ENCODE measurements at regions not wholly inside any gene's neighbourhood (a gene's known extent, or its start where the extent isn't known, plus 50 kb on each side); places are given as distances from the start of the nearest gene placed in this dataset.

DNA sequence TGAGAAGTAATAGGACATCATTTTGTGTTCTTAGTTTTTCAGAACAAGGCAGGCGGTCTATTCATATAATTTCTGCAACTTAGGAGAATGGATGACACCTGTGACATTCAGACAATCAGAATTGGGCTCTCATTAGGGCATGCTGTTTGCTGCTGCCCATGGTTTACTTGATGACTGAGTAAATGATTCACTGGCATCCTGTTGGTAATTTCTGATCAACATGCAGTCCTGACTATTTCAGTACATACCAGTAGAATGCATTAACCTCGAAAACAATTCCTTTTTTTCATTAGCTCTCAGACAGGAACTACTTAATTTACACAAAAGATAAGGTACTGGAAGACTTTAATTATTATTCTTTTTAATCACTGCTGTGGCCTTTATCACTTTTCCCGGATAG lies 641.6 kb downstream of the NSUN3 start:
- intact Hi-C loops (cut with DNase I, micrococcal nuclease), result no loop called here
- POLR2A ChIA-PET, result no interaction called here

DNA sequence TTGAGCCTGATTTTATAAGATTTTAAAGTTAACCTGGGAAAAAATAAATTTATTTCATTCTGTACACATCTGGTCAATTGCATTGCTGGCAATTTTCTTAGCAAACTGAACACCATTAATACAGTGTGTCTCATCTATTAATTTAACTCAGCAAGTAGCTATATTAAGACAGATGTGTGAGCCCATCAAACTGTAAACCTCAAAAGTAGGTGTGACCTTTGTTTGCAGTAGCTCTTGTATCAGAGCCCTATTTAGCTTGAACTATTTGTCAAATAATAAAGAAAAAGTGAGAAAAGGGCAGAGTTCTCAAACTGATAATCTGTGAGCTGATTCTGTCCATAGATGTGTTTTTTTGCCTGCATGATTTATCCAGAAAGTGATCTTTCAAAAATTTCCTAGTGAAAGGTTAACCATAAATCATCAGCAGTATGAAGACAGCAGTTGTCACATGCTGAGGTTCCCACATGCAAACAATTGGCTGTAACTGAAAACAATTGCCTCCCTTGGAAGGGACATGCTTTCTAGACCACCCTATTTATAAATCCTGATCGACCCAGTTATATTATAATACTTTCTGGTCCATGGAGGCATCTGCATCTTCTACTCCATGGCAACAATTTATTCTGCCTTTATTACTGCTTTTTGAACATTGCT lies 646.5 kb downstream of the NSUN3 start:
- no peak for ATAC-seq (ENCODE audit: poor library complexity)
- intact Hi-C loops (cut with DNase I, micrococcal nuclease), result no loop called here
- POLR2A ChIA-PET, result no interaction called here

More for the DNA sequence above, 641.6 kb downstream of the NSUN3 start:
- CTCF ChIA-PET, result no interaction called here
- H3K4me1 ChIP-seq (ENCODE audit: insufficient read depth, low read length), result no peaks in the 10 kb centered on the region
- H3K36me3 ChIP-seq (ENCODE audit: insufficient read depth, low read length), result no peaks in the 10 kb centered on the region
- Mint-ChIP-seq H3K9me3 (peaks cover 4% of the 10 kb centered on the region), H3K27me3 (no peaks in the 10 kb centered on the region), H3K4me3 (no peak overlapping the region), H3K27ac (no peak overlapping the region), H3K36me3 (ENCODE audit: low read depth) (no peaks in the 10 kb centered on the region), H3K4me1 (ENCODE audit: low read depth) (no peaks in the 10 kb centered on the region)
- no peak overlapping the region for H3K4me3 ChIP-seq (ENCODE audit: low read length)
- DNase-seq (no peak), ATAC-seq (ENCODE audit: poor library complexity) (no peak)
- peaks cover 0 to 3% of the 10 kb centered on the region in 2 experiments for H3K9me3 ChIP-seq (ENCODE audit: control insufficient read depth in 1 of 2, insufficient read depth in 1 of 2, low read length in 2 of 2)
- no peaks in the 10 kb centered on the region for H3K27me3 ChIP-seq (ENCODE audit: control insufficient read depth in 1 of 2, insufficient read depth in 2 of 2, low read length in 2 of 2)
- TF ChIP-seq, protein P1, sequence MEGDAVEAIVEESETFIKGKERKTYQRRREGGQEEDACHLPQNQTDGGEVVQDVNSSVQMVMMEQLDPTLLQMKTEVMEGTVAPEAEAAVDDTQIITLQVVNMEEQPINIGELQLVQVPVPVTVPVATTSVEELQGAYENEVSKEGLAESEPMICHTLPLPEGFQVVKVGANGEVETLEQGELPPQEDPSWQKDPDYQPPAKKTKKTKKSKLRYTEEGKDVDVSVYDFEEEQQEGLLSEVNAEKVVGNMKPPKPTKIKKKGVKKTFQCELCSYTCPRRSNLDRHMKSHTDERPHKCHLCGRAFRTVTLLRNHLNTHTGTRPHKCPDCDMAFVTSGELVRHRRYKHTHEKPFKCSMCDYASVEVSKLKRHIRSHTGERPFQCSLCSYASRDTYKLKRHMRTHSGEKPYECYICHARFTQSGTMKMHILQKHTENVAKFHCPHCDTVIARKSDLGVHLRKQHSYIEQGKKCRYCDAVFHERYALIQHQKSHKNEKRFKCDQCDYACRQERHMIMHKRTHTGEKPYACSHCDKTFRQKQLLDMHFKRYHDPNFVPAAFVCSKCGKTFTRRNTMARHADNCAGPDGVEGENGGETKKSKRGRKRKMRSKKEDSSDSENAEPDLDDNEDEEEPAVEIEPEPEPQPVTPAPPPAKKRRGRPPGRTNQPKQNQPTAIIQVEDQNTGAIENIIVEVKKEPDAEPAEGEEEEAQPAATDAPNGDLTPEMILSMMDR (IDR thresholded peaks at IDR 0.05), result no peak
- H3K27ac ChIP-seq (ENCODE audit: low read depth in 1 of 2, low read length in 2 of 2), result no peak overlapping the region

DNA sequence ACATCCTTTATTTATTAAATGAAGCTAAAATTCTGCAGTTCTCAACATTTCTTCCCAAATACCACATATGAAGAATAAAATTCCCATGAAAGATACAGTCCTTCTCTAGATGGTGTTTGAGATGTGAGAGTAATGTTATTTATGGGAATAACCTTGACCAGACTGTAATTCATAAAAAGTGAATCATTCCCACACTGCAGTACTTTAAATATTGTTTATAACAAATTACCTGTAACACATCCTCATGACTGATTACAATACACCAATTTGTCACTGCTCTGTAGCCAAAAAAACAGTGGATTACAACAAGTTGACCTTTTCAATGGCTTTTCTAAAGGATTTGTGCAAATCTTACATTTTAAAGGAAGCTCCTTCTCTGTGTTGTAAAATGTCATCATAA lies 651.3 kb downstream of the NSUN3 start:
- TF ChIP-seq, protein P1 (IDR thresholded peaks at IDR 0.05), result no peak
- Histone ChIP-seq H3K27me3 (ENCODE audit: control insufficient read depth in 1 of 2, insufficient read depth in 2 of 2, low read length in 2 of 2) (no peaks in the 10 kb centered on the region), H3K9me3 (ENCODE audit: control insufficient read depth in 1 of 2, insufficient read depth in 1 of 2, low read length in 2 of 2) (no peaks in the 10 kb centered on the region), H3K4me3 (ENCODE audit: low read length) (no peak overlapping the region), H3K4me1 (ENCODE audit: insufficient read depth, low read length) (no peaks in the 10 kb centered on the region), H3K36me3 (ENCODE audit: insufficient read depth, low read length) (no peaks in the 10 kb centered on the region), H3K27ac (ENCODE audit: low read depth in 1 of 2, low read length in 2 of 2) (no peak overlapping the region)
- Mint-ChIP-seq H3K4me3 (no peak overlapping the region), H3K4me1 (ENCODE audit: low read depth) (no peaks in the 10 kb centered on the region), H3K9me3 (no peaks in the 10 kb centered on the region), H3K36me3 (ENCODE audit: low read depth) (no peaks in the 10 kb centered on the region), H3K27ac (no peak overlapping the region), H3K27me3 (no peaks in the 10 kb centered on the region)
- ChIA-PET CTCF (no interaction called here), POLR2A (no interaction called here)
- intact Hi-C loops (cut with DNase I, micrococcal nuclease), result no loop called here
- ATAC-seq (ENCODE audit: poor library complexity), result no peak
- no peak for DNase-seq

More for the DNA sequence above, 646.5 kb downstream of the NSUN3 start:
- Mint-ChIP-seq H3K9me3 (no peaks in the 10 kb centered on the region), H3K4me1 (ENCODE audit: low read depth) (no peaks in the 10 kb centered on the region), H3K27ac (no peak overlapping the region), H3K27me3 (no peaks in the 10 kb centered on the region), H3K36me3 (ENCODE audit: low read depth) (no peaks in the 10 kb centered on the region), H3K4me3 (no peak overlapping the region)
- Histone ChIP-seq H3K27me3 (ENCODE audit: control insufficient read depth in 1 of 2, insufficient read depth in 2 of 2, low read length in 2 of 2) (no peaks in the 10 kb centered on the region), H3K9me3 (ENCODE audit: control insufficient read depth in 1 of 2, insufficient read depth in 1 of 2, low read length in 2 of 2) (peaks cover 0 to 3% of the 10 kb centered on the region in 2 experiments), H3K4me3 (ENCODE audit: low read length) (no peak overlapping the region), H3K4me1 (ENCODE audit: insufficient read depth, low read length) (no peaks in the 10 kb centered on the region), H3K36me3 (ENCODE audit: insufficient read depth, low read length) (no peaks in the 10 kb centered on the region), H3K27ac (ENCODE audit: low read depth in 1 of 2, low read length in 2 of 2) (no peak overlapping the region)
- no peak for DNase-seq
- TF ChIP-seq, protein P1 (IDR thresholded peaks at IDR 0.05), result no peak
- CTCF ChIA-PET, result no interaction called here
